ENCODE measurements at regions not wholly inside any gene's neighbourhood (a gene's known extent, or its start where the extent isn't known, plus 50 kb on each side); places are given as distances from the start of the nearest gene placed in this dataset.

DNA sequence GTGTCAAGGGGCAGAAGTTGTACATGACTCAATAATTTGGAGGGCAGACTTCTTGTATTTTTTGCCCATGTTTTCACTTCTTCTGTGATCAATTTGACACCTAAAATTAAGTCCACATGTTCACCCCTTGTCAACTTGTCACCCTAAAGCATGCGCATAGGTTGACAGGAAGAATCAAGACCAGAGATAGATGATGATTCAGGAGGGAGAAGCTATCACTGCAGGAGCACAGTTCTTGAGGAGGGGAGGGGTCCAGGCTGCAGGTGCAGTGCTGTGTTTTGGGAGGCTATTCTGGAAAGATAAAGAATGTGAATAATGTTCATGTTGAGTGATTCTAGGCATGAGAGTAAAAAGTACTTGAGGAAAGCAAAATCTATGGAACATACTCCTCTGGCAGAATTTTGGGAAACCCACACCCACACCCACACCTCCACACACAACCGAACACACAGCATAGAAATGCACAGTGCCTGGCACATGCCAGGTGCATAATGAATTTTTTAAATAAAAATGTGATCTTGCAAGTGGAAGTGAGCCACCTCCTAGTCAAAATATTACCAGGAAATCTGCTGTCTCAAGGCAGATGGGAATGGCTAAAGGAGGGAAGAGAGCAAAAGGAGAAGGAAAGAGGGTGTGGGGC, 249.2 kb upstream of the MEX3C start:
- peaks cover 3% of the 10 kb centered on the region for H3K27me3 Mint-ChIP-seq (ENCODE audit: insufficient read depth)

DNA sequence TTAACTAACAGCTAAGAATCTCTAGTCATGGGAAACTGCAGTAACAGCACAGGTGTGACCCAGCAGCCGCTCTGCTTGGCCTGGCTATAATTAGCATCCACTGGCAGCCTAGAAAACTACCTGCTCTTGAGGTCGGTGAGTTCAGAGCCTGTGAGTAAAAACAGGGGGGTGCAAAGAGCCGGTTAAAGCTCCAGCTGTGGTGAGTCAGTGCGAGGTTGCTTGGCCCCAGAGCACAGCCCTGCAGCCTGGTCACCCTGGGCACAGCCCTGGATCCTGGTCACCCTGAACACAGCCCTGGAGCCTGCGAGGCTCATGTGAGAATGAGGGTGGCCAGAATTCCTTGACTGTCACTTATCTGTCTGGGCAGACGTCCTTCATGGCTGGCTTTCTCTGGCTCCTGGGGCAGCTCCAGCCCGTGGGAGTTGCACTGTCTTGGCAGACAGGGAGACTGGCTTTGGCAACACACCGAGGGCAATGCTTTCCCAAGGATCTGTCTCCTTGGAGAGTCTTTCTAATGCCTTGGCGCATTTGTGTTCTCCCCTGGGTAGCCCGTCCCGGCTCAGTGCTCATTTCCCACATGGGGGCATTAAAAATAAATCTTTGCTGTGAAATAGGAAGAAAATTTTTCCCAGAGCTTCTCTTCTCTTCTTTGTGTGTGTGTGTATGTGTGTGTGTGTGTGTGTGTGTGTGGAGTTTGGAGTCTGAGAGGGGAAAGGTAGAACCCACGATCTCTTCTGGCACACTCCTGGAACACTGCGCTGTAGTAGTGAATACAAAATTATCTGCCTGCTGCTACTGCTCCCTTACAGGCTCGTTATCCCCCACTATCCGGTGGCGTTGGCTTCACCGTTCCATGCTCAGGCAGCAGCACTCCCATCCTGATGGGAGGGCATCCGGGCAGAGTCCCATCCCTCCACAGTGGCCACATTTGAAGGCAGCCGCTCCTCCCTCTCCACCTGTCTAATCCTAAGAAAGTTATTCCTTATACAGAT, 250.2 kb upstream of the MEX3C start:
- no peak overlapping the region for H3K9ac ChIP-seq (ENCODE audit: extremely low read depth, low read length, poor library complexity, severe bottlenecking)
- Mint-ChIP-seq H3K4me3 (no peak overlapping the region), H3K36me3 (ENCODE audit: low read depth) (no peaks in the 10 kb centered on the region), H3K27ac (no peak overlapping the region), H3K4me1 (peaks cover 14% of the 10 kb centered on the region), H3K27me3 (ENCODE audit: insufficient read depth) (peaks cover 3% of the 10 kb centered on the region), H3K9me3 (no peaks in the 10 kb centered on the region)
- WGBS, 2 experiments (ENCODE audit: insufficient coverage in 1 of 2, insufficient read length in 1 of 2): 80 to 89% methylated on average over 10 to 18 of the region's 19 CpGs
- H3K27ac ChIP-seq (ENCODE audit: low read depth, low read length): no peak overlapping the region
- no peaks in the 10 kb centered on the region for H3K27me3 ChIP-seq (ENCODE audit: control insufficient read depth, insufficient read depth, low read length, poor library complexity, severe bottlenecking)
- H3K4me3 ChIP-seq (ENCODE audit: low read length): no peak overlapping the region
- H3K4me1 ChIP-seq (ENCODE audit: control insufficient read depth, insufficient read depth, low read length): no peaks in the 10 kb centered on the region
- no peaks in the 10 kb centered on the region for H3K9me3 ChIP-seq (ENCODE audit: control insufficient read depth, low read length)
- DNase-seq: peak; percentile 70
- H3K36me3 ChIP-seq (ENCODE audit: control insufficient read depth, insufficient read depth, low read length): no peaks in the 10 kb centered on the region
- TF ChIP-seq, protein P1, sequence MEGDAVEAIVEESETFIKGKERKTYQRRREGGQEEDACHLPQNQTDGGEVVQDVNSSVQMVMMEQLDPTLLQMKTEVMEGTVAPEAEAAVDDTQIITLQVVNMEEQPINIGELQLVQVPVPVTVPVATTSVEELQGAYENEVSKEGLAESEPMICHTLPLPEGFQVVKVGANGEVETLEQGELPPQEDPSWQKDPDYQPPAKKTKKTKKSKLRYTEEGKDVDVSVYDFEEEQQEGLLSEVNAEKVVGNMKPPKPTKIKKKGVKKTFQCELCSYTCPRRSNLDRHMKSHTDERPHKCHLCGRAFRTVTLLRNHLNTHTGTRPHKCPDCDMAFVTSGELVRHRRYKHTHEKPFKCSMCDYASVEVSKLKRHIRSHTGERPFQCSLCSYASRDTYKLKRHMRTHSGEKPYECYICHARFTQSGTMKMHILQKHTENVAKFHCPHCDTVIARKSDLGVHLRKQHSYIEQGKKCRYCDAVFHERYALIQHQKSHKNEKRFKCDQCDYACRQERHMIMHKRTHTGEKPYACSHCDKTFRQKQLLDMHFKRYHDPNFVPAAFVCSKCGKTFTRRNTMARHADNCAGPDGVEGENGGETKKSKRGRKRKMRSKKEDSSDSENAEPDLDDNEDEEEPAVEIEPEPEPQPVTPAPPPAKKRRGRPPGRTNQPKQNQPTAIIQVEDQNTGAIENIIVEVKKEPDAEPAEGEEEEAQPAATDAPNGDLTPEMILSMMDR (conservative IDR thresholded peaks at IDR 0.05): no peak

More for the DNA sequence above, 249.2 kb upstream of the MEX3C start:
- no peak overlapping the region for H3K27ac Mint-ChIP-seq
- Histone ChIP-seq H3K4me1 (ENCODE audit: control insufficient read depth, insufficient read depth, low read length) (no peaks in the 10 kb centered on the region), H3K36me3 (ENCODE audit: control insufficient read depth, insufficient read depth, low read length) (no peaks in the 10 kb centered on the region), H3K9ac (ENCODE audit: extremely low read depth, low read length, poor library complexity, severe bottlenecking) (no peak overlapping the region), H3K9me3 (ENCODE audit: control insufficient read depth, low read length) (no peaks in the 10 kb centered on the region), H3K4me3 (ENCODE audit: low read length) (no peak overlapping the region), H3K27me3 (ENCODE audit: control insufficient read depth, insufficient read depth, low read length, poor library complexity, severe bottlenecking) (no peaks in the 10 kb centered on the region), H3K27ac (ENCODE audit: low read depth, low read length) (no peak overlapping the region)
- DNase-seq: no peak
- no peak overlapping the region for H3K4me3 Mint-ChIP-seq
- peaks cover 14% of the 10 kb centered on the region for H3K4me1 Mint-ChIP-seq
- H3K36me3 Mint-ChIP-seq (ENCODE audit: low read depth): no peaks in the 10 kb centered on the region
- TF ChIP-seq, protein P1 (conservative IDR thresholded peaks at IDR 0.05): no peak
- WGBS, 2 experiments (ENCODE audit: insufficient coverage in 1 of 2, insufficient read length in 1 of 2): 86 to 90% methylated on average over 1 to 2 of the region's 2 CpGs
- no peaks in the 10 kb centered on the region for H3K9me3 Mint-ChIP-seq

DNA sequence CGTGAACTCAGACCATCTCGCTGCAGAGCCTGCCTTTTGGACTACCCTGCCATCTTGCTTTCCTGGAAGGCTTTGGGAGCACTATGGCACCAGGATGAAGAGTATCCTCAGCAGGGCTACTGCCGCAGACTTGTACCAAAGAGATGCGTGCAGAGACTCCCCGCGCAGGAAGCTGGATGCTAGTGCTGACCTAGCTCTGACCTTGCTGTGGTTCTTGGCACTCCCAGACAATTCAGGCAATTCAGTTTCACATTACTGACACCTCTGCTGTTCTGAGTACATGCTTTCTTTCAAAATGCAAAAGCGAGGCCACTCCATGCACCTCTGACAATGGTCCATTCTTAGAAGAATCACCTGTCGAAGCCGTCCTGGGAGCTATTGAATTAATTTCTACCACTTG, 251.5 kb upstream of the MEX3C start:
- H3K27me3 ChIP-seq (ENCODE audit: control insufficient read depth, insufficient read depth, low read length, poor library complexity, severe bottlenecking): no peaks in the 10 kb centered on the region
- H3K9me3 ChIP-seq (ENCODE audit: control insufficient read depth, low read length): no peaks in the 10 kb centered on the region
- Mint-ChIP-seq H3K27me3 (ENCODE audit: insufficient read depth) (no peaks in the 10 kb centered on the region), H3K27ac (no peak overlapping the region), H3K4me1 (peaks cover 14% of the 10 kb centered on the region), H3K36me3 (ENCODE audit: low read depth) (no peaks in the 10 kb centered on the region), H3K4me3 (no peak overlapping the region), H3K9me3 (no peaks in the 10 kb centered on the region)
- DNase-seq: no peak
- no peaks in the 10 kb centered on the region for H3K36me3 ChIP-seq (ENCODE audit: control insufficient read depth, insufficient read depth, low read length)
- H3K4me3 ChIP-seq (ENCODE audit: low read length): no peak overlapping the region
- no peak overlapping the region for H3K9ac ChIP-seq (ENCODE audit: extremely low read depth, low read length, poor library complexity, severe bottlenecking)
- WGBS, 2 experiments (ENCODE audit: insufficient coverage in 1 of 2, insufficient read length in 1 of 2): 91 to 95% methylated on average over 9 of the region's 9 CpGs
- no peaks in the 10 kb centered on the region for H3K4me1 ChIP-seq (ENCODE audit: control insufficient read depth, insufficient read depth, low read length)
- no peak overlapping the region for H3K27ac ChIP-seq (ENCODE audit: low read depth, low read length)
- TF ChIP-seq, protein P1 (conservative IDR thresholded peaks at IDR 0.05): no peak
